ENCODE measurements at regions not wholly inside any gene's neighbourhood (a gene's known extent, or its start where the extent isn't known, plus 50 kb on each side); places are given as distances from the start of the nearest gene placed in this dataset.

- ATAC-seq = no peak
- TF ChIP-seq CSDC2 (CRISPR knock-in tag; IDR thresholded peaks at IDR 0.05) = no peak
- no peak for TF ChIP-seq ZNF8 (CRISPR knock-in tag; IDR thresholded peaks at IDR 0.05)
- no peak for TF ChIP-seq TOX (CRISPR knock-in tag; IDR thresholded peaks at IDR 0.05; ENCODE audit: borderline replicate concordance)
- TF ChIP-seq SNAI2 (CRISPR knock-in tag; IDR thresholded peaks at IDR 0.05) = no peak
- TF ChIP-seq ZNF565 (CRISPR knock-in tag; conservative IDR thresholded peaks at IDR 0.05; ENCODE audit: low read depth) = no peak
- no peak for TF ChIP-seq PPARA (CRISPR knock-in tag; IDR thresholded peaks at IDR 0.05; ENCODE audit: borderline replicate concordance)
- TF ChIP-seq ZFP3 (CRISPR knock-in tag; IDR thresholded peaks at IDR 0.05) = no peak
- no peak for TF ChIP-seq OSR1 (CRISPR knock-in tag; IDR thresholded peaks at IDR 0.05)
- no peak for TF ChIP-seq ZC3H10 (CRISPR knock-in tag; IDR thresholded peaks at IDR 0.05)
Measured at GRCh38 chr1:166738140-166738539, 101.1 kb upstream of the POGK start.

GRCh38 chr1:166738873-166739272 is 100.4 kb upstream of the POGK start:
- TF ChIP-seq PATZ1 (CRISPR knock-in tag; IDR thresholded peaks at IDR 0.05; ENCODE audit: borderline replicate concordance) (no peak), TOX (CRISPR knock-in tag; IDR thresholded peaks at IDR 0.05; ENCODE audit: borderline replicate concordance) (no peak), CREB5 (CRISPR knock-in tag; IDR thresholded peaks at IDR 0.05; ENCODE audit: low read depth) (no peak), POU6F1 (CRISPR knock-in tag; IDR thresholded peaks at IDR 0.05; ENCODE audit: borderline replicate concordance, low read depth) (no peak), GLIS3 (CRISPR knock-in tag; IDR thresholded peaks at IDR 0.05) (no peak), PPARA (CRISPR knock-in tag; IDR thresholded peaks at IDR 0.05; ENCODE audit: borderline replicate concordance) (no peak), CSRNP3 (CRISPR knock-in tag; IDR thresholded peaks at IDR 0.05) (no peak)
- no peak for ATAC-seq

GRCh38 chr1:166740668-166741276 is 98.5 kb upstream of the POGK start:
- ATAC-seq = no peak
- TF ChIP-seq TSHZ2 (CRISPR knock-in tag; IDR thresholded peaks at IDR 0.05) (no peak), PATZ1 (CRISPR knock-in tag; IDR thresholded peaks at IDR 0.05; ENCODE audit: borderline replicate concordance) (no peak), ZC3H10 (CRISPR knock-in tag; IDR thresholded peaks at IDR 0.05) (no peak), ZNF8 (CRISPR knock-in tag; IDR thresholded peaks at IDR 0.05) (no peak)

GRCh38 chr1:166763318-166763717 is 76.0 kb upstream of the POGK start:
- no peak for ATAC-seq
- TF ChIP-seq PPARA (CRISPR knock-in tag; IDR thresholded peaks at IDR 0.05; ENCODE audit: borderline replicate concordance) (no peak), ZC3H10 (CRISPR knock-in tag; IDR thresholded peaks at IDR 0.05) (no peak), SNAI2 (CRISPR knock-in tag; IDR thresholded peaks at IDR 0.05) (no peak), OSR1 (CRISPR knock-in tag; IDR thresholded peaks at IDR 0.05) (no peak), BACH2 (CRISPR knock-in tag; IDR thresholded peaks at IDR 0.05; ENCODE audit: borderline replicate concordance) (no peak), ARNTL (CRISPR knock-in tag; IDR thresholded peaks at IDR 0.05; ENCODE audit: borderline replicate concordance, low read depth) (no peak), CREB5 (CRISPR knock-in tag; IDR thresholded peaks at IDR 0.05; ENCODE audit: low read depth) (no peak), ISL1 (CRISPR knock-in tag; IDR thresholded peaks at IDR 0.05) (no peak), TSHZ2 (CRISPR knock-in tag; IDR thresholded peaks at IDR 0.05) (no peak), ZFP30 (CRISPR knock-in tag; IDR thresholded peaks at IDR 0.05) (no peak), ZNF8 (CRISPR knock-in tag; IDR thresholded peaks at IDR 0.05) (no peak)

Data from SK-N-SH treated with all-trans-retinoic acid at 6 μM for 48 hours (cell line).